HFF-Myc (cell line): ENCODE measurements at regions not wholly inside any gene's neighbourhood (a gene's known extent, or its start where the extent isn't known, plus 50 kb on each side); places are given as distances from the start of the nearest gene placed in this dataset.
"Not testable (repeated sequence)": the region's sequence is repeated elsewhere in the genome, so short reads cannot be mapped to it uniquely, and the experiment has no call there.

Experiments
- DNase-seq: peaks from one replicate; pipeline ENCODE4 v3.0.0-alpha.2; 2011; ENCODE audit warnings: low read depth; ENCODE audit errors: extremely low read depth
- H3K4me3 ChIP-seq: replicated peaks from 2 replicates; pipeline ENCODE4 v1.5.1; 2011; ENCODE audit warnings: low read depth, mild to moderate bottlenecking, control low read depth, low read length
- TF ChIP-seq, protein P1 (sequence below): IDR thresholded peaks from 2 replicates; pipeline ENCODE4 v1.5.1; 2012; ENCODE audit warnings: mild to moderate bottlenecking, low read depth, low read length, control low read depth; ENCODE audit errors: missing control alignments

DNA sequence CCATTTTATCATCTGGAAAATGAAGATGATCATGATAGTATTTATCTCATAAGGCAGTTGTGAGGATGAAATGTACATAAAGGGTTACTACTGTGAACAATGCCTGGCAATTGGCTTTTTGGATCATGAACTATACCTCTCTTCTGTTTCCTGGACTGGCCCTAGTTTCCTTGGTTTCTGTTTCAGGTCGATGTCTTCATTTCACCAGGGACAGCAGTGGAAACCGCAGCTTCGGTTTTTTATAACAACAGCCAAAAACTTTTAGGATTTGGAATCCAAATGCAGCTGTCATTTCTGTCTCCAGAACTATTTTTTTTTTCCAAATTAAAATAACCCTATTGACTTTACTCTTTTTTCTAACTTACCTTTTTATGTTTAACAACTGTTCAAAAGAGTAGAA is 425.1 kb downstream of the RND3 start:
- H3K4me3 ChIP-seq: no peak overlapping the region
- TF ChIP-seq, protein P1, sequence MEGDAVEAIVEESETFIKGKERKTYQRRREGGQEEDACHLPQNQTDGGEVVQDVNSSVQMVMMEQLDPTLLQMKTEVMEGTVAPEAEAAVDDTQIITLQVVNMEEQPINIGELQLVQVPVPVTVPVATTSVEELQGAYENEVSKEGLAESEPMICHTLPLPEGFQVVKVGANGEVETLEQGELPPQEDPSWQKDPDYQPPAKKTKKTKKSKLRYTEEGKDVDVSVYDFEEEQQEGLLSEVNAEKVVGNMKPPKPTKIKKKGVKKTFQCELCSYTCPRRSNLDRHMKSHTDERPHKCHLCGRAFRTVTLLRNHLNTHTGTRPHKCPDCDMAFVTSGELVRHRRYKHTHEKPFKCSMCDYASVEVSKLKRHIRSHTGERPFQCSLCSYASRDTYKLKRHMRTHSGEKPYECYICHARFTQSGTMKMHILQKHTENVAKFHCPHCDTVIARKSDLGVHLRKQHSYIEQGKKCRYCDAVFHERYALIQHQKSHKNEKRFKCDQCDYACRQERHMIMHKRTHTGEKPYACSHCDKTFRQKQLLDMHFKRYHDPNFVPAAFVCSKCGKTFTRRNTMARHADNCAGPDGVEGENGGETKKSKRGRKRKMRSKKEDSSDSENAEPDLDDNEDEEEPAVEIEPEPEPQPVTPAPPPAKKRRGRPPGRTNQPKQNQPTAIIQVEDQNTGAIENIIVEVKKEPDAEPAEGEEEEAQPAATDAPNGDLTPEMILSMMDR: no peak
- DNase-seq: no peak

DNA sequence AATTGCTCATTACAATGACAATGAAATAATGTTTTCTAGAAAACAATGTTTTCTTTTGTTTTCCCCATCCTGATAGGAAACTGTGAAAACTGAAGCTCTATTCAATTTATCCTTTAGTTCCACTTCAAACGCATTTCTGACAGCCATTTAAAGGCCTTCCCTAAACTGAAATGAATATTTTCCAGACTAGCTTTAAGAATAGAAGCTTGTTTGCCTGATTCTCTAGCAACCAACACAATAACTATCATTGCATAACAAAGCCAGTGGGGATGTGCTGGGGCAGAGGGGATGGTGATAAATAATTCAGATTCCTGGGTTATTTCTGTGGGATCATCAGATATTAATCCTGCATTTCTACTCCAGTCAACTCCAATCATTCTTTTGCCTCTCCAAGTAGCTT is 427.1 kb downstream of the RND3 start:
- TF ChIP-seq, protein P1: no peak
- H3K4me3 ChIP-seq: no peak overlapping the region
- DNase-seq: no peak

DNA sequence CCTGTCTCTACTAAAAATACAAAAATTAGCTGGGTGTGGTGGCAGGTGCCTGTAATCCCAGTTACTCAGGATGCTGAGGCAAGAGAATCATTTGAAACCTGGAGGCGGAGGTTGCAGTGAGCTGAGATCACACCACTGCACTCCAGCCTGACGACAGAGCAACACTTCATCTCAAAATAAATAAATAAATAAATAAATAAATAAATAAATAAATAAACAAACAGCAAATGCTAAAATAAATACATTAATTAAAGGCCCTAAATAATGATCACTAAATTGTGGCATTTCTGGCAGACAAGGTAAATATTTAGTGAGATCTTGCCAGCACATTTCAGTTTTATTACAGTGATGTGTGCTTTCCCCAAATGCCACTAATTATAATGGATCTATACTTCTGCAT is 427.8 kb downstream of the RND3 start:
- DNase-seq, H3K4me3 ChIP-seq: not testable (repeated sequence)

DNA sequence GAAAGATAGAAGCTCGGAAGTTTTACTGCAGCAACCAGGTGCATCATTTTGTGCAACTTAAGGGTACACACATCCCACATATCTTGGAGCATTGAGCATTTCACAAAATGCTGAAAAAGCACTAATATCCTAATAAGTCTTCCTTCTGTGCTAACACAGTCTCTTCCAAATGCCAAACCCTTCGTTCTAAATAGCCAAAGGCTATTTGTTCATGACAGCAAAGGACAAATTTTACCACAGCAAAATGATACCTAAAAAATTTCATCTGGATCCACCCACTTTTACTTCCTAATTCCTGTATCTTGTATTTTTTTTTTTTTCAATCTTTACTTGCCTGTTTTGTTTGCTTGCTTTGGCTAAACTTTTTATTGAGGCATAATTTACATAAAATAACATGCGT is 435.0 kb downstream of the RND3 start:
- H3K4me3 ChIP-seq: no peak overlapping the region
- TF ChIP-seq, protein P1: no peak
- DNase-seq: no peak

DNA sequence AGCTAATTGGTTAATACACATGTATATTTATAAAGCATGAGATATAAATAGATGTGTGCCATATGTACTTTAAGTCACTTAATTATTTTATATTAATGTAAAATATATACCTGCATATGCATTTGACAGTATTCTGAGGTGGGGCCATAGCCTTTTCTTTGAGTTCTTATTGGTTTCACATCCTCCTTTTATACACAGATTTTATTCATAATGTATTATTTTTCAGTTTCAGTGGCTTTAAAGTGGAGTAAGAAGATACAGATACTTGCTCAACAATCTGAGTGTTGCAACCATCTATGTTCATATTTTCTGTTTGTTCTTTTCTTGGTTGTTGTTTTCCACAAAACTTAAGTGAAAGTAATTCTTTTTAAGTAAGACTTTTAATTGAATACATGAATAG is 436.5 kb downstream of the RND3 start:
- TF ChIP-seq, protein P1: no peak
- DNase-seq: no peak
- H3K4me3 ChIP-seq: no peak overlapping the region

DNA sequence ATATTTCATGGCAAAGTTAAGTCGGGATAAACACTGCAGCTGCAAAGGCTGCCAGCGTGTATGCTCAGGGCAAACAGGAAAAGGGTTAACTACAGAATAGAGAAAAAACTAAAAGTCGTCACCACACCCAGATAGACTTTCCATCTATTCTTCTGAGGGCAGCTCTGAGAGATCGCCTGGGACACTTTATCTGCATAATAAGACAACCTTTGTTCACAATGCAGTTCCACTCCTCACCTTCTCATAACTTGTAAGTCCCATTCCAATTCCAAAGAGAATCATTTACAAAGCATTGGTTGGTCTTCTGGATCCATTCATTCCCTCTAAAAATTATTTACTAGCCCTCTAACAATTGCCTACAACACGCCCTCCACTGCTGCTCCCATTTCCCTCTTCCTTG is 437.4 kb downstream of the RND3 start:
- TF ChIP-seq, protein P1: no peak
- H3K4me3 ChIP-seq: no peak overlapping the region
- no peak for DNase-seq

DNA sequence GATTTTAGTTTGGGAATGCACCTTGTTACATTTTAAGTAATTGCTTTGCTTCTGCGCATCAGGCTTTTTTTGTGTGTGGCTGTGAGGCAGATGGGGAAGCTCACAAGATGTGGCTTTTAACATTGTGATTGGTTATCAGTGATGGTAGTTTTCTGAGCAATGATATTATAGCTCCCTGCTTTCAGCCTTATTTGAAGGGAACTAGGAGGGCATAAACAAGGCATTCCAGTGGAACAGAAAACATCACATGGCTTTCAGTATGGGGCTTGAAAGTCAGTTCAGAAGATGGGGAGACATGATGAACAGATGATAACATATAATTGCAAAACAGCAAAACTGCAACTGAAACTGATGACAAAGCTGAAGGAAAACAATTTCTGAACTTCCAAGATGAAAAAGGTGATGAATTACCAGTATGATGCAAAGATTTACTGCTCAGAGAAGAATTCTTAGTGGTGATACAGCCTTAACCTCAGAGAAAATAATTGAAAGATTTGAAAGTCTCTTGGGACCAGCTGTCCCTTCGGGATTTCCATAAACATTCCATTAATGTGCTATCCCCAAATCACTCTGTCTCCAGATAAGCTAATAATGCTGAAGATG is 439.7 kb downstream of the RND3 start:
- no peak overlapping the region for H3K4me3 ChIP-seq
- TF ChIP-seq, protein P1: no peak
- DNase-seq: no peak
